NCI-H128 (cell line): ENCODE measurements at regions not wholly inside any gene's neighbourhood (a gene's known extent, or its start where the extent isn't known, plus 50 kb on each side); places are given as distances from the start of the nearest gene placed in this dataset.

Source experiments
- DNase-seq: peaks from one replicate; lab custom pipeline; 2025; ENCODE audit not compliant: unreplicated experiment; lab: John Stamatoyannopoulos, UW

DNA sequence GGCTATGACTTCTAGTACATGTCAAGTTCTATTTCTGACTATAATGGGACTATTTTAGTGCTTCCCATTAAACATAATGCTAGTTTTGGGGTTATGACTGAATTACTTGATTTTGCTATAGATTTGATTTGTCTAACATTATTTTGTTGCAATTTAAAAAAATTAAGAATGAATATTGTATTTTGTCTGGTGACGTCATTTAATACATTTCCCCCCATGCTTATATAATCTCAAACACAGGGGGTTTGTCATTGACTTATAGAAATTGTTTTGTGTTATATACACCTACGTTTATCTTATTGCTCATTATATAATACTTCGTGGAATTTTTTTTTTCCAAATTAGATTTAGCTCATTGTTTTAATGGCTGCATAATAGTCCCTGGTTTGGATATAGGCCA, 270.3 kb upstream of the VLDLR start:
- DNase-seq = no peak

DNA sequence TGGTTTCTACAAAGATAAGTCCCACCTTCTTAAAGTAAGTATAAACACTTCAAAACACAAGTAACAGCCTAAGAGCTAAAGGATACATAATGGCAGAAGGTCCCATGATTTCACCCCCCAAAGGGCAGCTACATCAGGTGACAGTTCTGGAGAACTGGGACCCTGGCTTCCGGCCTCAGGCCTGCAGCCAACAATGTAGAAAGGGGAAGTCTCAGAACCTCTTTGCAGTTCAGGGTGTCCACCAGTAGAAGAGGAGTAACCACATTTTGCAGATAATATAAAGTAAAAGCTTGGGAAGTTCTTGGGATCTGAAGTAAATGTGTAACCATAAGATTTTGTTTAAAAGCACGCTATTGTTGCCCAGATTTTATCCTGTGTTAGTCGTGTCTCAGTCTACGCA, 267.4 kb upstream of the VLDLR start:
- DNase-seq = no peak

DNA sequence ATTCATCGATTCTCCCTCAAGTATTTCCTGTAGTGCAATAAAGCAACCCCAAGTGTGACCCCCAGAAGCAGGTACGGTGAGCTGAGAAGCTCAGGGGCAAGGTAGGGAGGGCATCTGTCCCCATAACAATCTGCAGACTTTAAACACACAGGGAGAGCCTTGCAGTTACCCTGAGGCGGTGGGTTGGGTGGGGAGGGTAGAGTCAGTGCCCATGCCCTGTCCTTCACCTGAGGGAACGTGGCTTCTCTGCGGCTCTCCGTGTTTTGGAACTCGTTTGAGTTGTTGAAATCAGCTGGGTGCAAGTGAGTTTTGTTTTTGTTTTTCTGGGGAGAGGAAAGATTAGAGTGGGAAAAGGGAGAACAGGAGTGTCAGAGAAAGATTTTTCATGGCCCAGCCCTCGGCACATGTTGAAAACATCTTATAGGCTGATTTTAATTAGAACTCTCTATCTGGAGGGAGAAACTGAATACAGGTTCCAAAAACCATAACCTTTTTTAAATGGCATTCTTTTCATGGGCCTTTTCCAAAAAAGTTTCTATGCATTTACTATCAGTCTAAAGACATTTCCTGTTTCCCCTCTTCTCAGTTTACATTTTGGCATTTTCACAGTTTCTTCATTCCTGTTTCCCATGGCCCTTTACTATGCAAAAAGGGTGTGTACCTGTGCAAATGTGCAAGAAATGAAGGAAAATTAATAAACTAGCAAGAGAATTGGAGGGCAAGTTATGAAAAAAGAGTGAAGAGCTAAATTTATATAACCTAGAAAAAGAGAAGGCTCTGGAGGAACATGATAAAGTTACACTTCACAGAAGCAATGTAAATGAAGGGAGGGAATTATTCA, 266.5 kb upstream of the VLDLR start:
- DNase-seq = no peak

DNA sequence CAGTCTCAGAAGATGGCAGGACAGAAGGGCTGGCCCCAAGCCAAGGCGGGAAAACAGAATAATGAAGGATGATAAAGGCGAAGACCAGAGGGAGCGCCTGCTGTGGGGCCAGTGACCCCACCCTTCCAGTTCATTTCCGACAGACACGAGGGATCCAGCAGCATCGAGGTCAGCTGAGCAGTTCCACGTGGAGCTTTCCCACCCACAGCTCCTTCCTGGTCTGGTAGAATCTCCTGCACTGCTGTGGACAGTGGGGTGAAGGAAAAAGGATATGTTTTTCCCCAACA, 265.9 kb upstream of the VLDLR start:
- no peak for DNase-seq

DNA sequence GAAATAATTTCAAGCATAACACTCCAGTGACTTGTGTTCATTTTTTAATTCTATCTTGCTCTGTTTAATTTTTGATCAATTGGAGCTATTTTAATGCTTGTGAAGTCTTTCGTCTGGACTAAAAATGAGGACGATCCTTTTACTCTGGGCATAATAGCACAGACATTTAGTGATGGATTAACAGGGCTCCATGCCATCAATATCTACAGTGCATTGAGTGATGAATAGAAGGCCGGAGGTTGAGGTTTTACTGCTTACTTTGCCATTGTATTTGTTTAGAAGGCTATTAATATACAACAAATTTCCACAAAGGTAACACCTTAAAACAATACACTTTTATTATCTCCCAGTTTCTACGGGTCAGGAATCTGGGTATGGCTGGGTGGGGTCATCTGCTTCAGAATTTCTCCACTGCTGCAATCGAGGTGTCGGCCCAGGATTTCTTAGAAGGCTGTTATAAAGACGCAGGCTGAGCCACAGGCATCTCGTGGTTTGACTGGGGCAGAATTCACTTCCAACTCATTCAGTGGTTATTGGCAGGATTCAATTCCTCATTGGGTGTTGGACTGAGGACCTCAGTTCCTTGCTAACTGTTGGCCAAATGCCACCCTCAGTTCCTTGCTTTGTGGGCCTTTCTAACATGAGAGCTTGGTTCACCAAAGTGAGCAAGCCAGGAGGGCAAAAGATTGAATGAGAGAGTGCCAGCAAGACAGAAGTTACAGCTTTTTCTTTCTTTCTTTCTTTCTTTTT, 265.4 kb upstream of the VLDLR start:
- DNase-seq = no peak

GRCh38 chr9:2359891-2360471, 261.6 kb upstream of the VLDLR start:
- peak; percentile 54 for DNase-seq

GRCh38 chr9:2362150-2362549, 259.4 kb upstream of the VLDLR start:
- DNase-seq = no peak

DNA sequence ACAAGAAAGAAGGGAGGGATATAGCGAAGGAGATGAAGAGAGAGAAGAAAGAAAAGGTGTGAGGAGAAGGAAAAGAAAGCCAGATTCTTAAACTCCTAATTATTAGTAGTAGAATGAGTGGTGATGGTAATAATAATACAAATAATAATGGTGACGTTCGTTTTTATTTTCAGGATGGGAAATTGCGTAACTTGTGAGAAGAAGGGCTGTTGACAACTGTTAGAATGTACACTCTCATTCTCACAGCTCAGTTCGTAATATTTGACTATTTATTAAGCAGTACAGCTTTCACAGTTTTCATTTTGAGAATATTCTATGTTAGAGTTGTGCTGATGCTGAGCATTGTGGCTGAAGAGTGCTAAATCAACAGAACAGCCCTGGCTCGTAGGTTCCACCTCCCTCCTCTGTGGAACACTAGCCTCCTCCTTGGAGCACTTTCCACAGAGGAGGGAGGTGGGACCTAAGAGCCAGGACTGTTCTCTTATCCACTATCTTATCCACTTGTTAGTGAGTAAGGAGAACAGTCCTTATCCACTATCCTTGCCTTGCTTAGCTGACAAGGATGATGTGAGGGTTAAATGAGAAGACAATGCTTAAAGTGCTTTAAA, 258.3 kb upstream of the VLDLR start:
- DNase-seq = no peak

GRCh38 chr9:2363781-2364180, 257.8 kb upstream of the VLDLR start:
- DNase-seq = no peak

- DNase-seq = no peak
Observed at GRCh38 chr9:2367970-2368369, 253.6 kb upstream of the VLDLR start.

- DNase-seq = no peak
Observed at GRCh38 chr9:2373648-2374047, 247.9 kb upstream of the VLDLR start.

GRCh38 chr9:2375114-2375513, 246.5 kb upstream of the VLDLR start:
- DNase-seq = no peak

- DNase-seq = no peak
Observed at GRCh38 chr9:2377117-2377516, 244.5 kb upstream of the VLDLR start.

DNA sequence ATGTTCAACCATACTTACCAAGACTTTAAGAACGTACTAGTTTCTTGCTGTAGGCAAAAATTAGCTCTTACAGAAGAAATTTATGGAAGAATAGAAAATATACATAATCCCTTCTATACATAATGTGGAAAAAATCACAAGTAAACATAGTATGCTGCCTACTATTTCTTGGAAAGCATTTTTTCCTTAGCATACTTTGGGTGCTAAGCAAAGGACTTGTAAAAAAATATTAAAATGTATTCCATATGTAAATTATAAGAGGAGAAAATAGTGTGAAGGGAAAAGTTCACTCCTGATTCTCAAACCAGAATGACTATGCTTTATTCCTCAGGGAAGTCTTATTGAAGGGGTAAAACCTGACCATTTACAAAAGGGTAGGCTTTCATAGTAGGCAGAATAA, 243.8 kb upstream of the VLDLR start:
- no peak for DNase-seq

DNA sequence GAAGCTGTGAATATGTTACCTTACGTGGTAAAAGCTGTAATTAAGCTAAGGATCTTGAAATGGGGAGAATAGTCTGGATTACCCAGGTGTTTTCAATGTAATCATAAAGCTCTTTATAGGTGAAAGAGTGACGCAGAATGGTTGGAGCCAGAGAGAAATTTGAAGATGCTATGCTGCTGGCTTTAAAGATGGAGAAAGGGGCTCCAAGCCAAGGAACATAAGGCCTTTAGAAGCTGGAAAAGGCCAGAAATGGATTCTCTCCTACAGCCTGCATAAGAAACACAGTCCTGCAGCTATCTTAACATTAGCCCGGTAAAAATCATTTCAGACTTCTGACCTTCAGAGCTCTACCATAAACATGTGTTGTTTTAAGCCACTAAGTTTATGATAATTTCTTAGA, 243.3 kb upstream of the VLDLR start:
- DNase-seq = no peak

- no peak for DNase-seq
Observed at GRCh38 chr9:2378816-2379215, 242.8 kb upstream of the VLDLR start.

- DNase-seq = no peak
Observed at GRCh38 chr9:2384741-2385140, 236.8 kb upstream of the VLDLR start.

- DNase-seq = no peak
Observed at GRCh38 chr9:2385746-2386145, 235.8 kb upstream of the VLDLR start.

GRCh38 chr9:2386566-2386965, 235.0 kb upstream of the VLDLR start:
- no peak for DNase-seq

GRCh38 chr9:2387166-2387565, 234.4 kb upstream of the VLDLR start:
- DNase-seq = no peak

DNA sequence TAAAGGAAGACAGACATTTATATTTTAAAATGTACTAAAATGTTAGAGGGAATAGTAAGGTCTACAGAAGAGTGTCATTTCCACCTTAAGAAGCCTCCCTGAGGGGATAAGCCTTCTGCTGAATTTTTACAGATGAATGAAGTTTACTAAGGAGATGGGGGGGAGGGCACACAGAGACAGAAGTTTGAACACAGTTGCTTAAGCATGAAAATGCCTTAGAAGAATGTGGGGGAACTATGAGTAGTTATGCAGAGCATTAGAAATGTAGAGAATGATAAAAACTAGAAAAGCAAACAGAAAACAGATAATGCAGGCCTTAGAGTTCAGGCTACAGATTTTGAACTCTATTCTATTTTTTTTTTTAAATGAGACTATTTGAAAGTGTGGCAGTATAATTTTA, 232.2 kb upstream of the VLDLR start:
- DNase-seq = no peak

GRCh38 chr9:2390028-2390427, 231.6 kb upstream of the VLDLR start:
- DNase-seq = no peak
